Hepatocyte (in vitro differentiated cells): ENCODE measurements at regions not wholly inside any gene's neighbourhood (a gene's known extent, or its start where the extent isn't known, plus 50 kb on each side); places are given as distances from the start of the nearest gene placed in this dataset.

Experiments used
- DNase-seq: peaks from one replicate; pipeline ENCODE4 v3.0.0-alpha.2; 2016; ENCODE audit warnings: low spot score
- H2AFZ ChIP-seq: fragments of 200-600 bp; sonication (generic); 2 replicates; pipeline ENCODE4 v1.6.0; 2016; ENCODE audit warnings: antibody characterized with exemption, mild to moderate bottlenecking
- H3K27ac ChIP-seq: fragments of 200-600 bp; sonication (generic); 2 replicates; pipeline ENCODE4 v1.5.1; 2016; ENCODE audit warnings: mild to moderate bottlenecking
- H3K27me3 ChIP-seq: fragments of 200-600 bp; sonication (generic); 2 replicates; pipeline ENCODE4 v1.6.1; 2016
- H3K36me3 ChIP-seq: fragments of 200-600 bp; sonication (generic); replicated peaks from 2 replicates; pipeline ENCODE4 v1.5.1; 2016; ENCODE audit warnings: low read depth; ENCODE audit not compliant: insufficient read depth
- H3K4me1 ChIP-seq: fragments of 200-600 bp; sonication (generic); 2 replicates; pipeline ENCODE4 v1.5.1; 2016; ENCODE audit warnings: mild to moderate bottlenecking, moderate library complexity; ENCODE audit not compliant: insufficient read depth
- H3K4me2 ChIP-seq: fragments of 200-600 bp; sonication (generic); 2 replicates; pipeline ENCODE4 v1.6.0; 2016
- H3K4me3 ChIP-seq: fragments of 200-600 bp; sonication (generic); 2 replicates; pipeline ENCODE4 v1.5.1; 2016; ENCODE audit warnings: mild to moderate bottlenecking
- H3K79me2 ChIP-seq: fragments of 200-600 bp; sonication (generic); 2 replicates; pipeline ENCODE4 v1.6.0; 2017; ENCODE audit warnings: mild to moderate bottlenecking
- H3K9me2 ChIP-seq: fragments of 200-600 bp; sonication (generic); replicated peaks from 2 replicates; pipeline ENCODE4 v1.6.0; 2017; ENCODE audit warnings: mild to moderate bottlenecking; ENCODE audit not compliant: insufficient read depth
- H3K9me3 ChIP-seq: fragments of 200-600 bp; sonication (generic); 2 replicates; pipeline ENCODE4 v1.5.1; 2016; ENCODE audit warnings: low read depth, mild to moderate bottlenecking
- H4K20me1 ChIP-seq: fragments of 200-600 bp; sonication (generic); 2 replicates; pipeline ENCODE4 v1.6.0; 2016; ENCODE audit warnings: mild to moderate bottlenecking; ENCODE audit not compliant: insufficient read depth, poor library complexity, severe bottlenecking
- CTCF ChIP-seq: fragments of 200-600 bp; sonication (generic); IDR thresholded peaks from 2 replicates; pipeline ENCODE4 v1.5.1; 2016; ENCODE audit warnings: antibody characterized with exemption, mild to moderate bottlenecking; ENCODE audit not compliant: poor library complexity
- EZH2 ChIP-seq: fragments of 200-600 bp; sonication (generic); IDR thresholded peaks from 2 replicates; pipeline ENCODE4 v1.6.1; 2016; ENCODE audit warnings: antibody characterized with exemption, mild to moderate bottlenecking, borderline replicate concordance
- EZH2phosphoT487 ChIP-seq: fragments of 200-600 bp; sonication (generic); IDR thresholded peaks from one replicate; pipeline ENCODE4 v1.6.1; 2018; ENCODE audit warnings: antibody characterized with exemption, mild to moderate bottlenecking, low read depth, moderate library complexity; ENCODE audit not compliant: unreplicated experiment, severe bottlenecking
- WGBS: methylation state at CpG from one replicate; pipeline ENCODE4 v1.1.6; 2016; ENCODE audit warnings: low lambda C conversion rate; ENCODE audit errors: missing lambda C conversion rate; 5-methylcytosine and 5-hydroxymethylcytosine counted together

- no peak for DNase-seq
- Histone ChIP-seq H3K27ac (no peak overlapping the region), H3K4me2 (no peak overlapping the region), H3K4me3 (no peak overlapping the region), H3K36me3 (no peaks in the 10 kb centered on the region), H3K79me2 (no peaks in the 10 kb centered on the region), H2AFZ (no peak overlapping the region), H3K9me2 (no peaks in the 10 kb centered on the region), H4K20me1 (no peaks in the 10 kb centered on the region), H3K9me3 (no peaks in the 10 kb centered on the region), H3K27me3 (no peaks in the 10 kb centered on the region), H3K4me1 (no peaks in the 10 kb centered on the region)
- TF ChIP-seq EZH2phosphoT487 (no peak), EZH2 (no peak), CTCF (no peak)
- 71% methylated on average over 12 of the region's 12 CpGs for WGBS
Measured at GRCh38 chr20:52552181-52552872, 360.7 kb upstream of the ZFP64 start.

- Histone ChIP-seq H3K27me3 (no peaks in the 10 kb centered on the region), H3K36me3 (no peaks in the 10 kb centered on the region), H4K20me1 (no peaks in the 10 kb centered on the region), H3K4me3 (no peak overlapping the region), H2AFZ (no peak overlapping the region), H3K27ac (no peak overlapping the region), H3K9me3 (no peaks in the 10 kb centered on the region), H3K79me2 (no peaks in the 10 kb centered on the region), H3K4me2 (no peak overlapping the region), H3K4me1 (no peaks in the 10 kb centered on the region), H3K9me2 (no peaks in the 10 kb centered on the region)
- WGBS, result 96% methylated on average over 4 of the region's 4 CpGs
- no peak for TF ChIP-seq EZH2
- no peak for TF ChIP-seq CTCF
- no peak for TF ChIP-seq EZH2phosphoT487
- DNase-seq, result no peak
Measured at GRCh38 chr20:52542131-52542530, 350.6 kb upstream of the ZFP64 start.

GRCh38 chr20:52540509-52540908, 348.9 kb upstream of the ZFP64 start:
- TF ChIP-seq EZH2, result no peak
- TF ChIP-seq CTCF, result no peak
- no peak for TF ChIP-seq EZH2phosphoT487
- Histone ChIP-seq H3K4me1 (no peaks in the 10 kb centered on the region), H3K79me2 (no peaks in the 10 kb centered on the region), H3K4me3 (no peak overlapping the region), H2AFZ (no peak overlapping the region), H3K27me3 (no peaks in the 10 kb centered on the region), H4K20me1 (no peaks in the 10 kb centered on the region), H3K4me2 (peak overlapping the region; percentile 44), H3K9me3 (no peaks in the 10 kb centered on the region), H3K27ac (peak overlapping the region; percentile 66), H3K9me2 (no peaks in the 10 kb centered on the region), H3K36me3 (no peaks in the 10 kb centered on the region)
- 82% methylated on average over 1 of the region's 1 CpG for WGBS
- DNase-seq, result peak; percentile 38
